SK-N-MC (cell line): ENCODE measurements at regions not wholly inside any gene's neighbourhood (a gene's known extent, or its start where the extent isn't known, plus 50 kb on each side); places are given as distances from the start of the nearest gene placed in this dataset.

Source experiments
- EZH2 ChIP-seq: fragments of 200-600 bp; sonication (generic); IDR thresholded peaks from one replicate; pipeline ENCODE4 v1.6.1; 2017; ENCODE audit warnings: antibody characterized with exemption
- FOXP2 ChIP-seq: optimal IDR thresholded peaks from 2 replicates; pipeline ENCODE3; 2011; ENCODE audit warnings: mild to moderate bottlenecking, moderate library complexity; ENCODE audit not compliant: insufficient read depth; ENCODE audit errors: extremely low read length, control extremely low read depth
- POLR2AphosphoS5 ChIP-seq: IDR thresholded peaks from 2 replicates; pipeline ENCODE4 v1.6.1; 2012; ENCODE audit warnings: mild to moderate bottlenecking, low read depth, low read length, borderline replicate concordance

GRCh38 chr3:86173401-86173800 lies 817.5 kb downstream of the VGLL3 start:
- TF ChIP-seq EZH2 (no peak), POLR2AphosphoS5 (no peak), FOXP2 (no peak)
